ENCODE measurements at regions not wholly inside any gene's neighbourhood (a gene's known extent, or its start where the extent isn't known, plus 50 kb on each side); places are given as distances from the start of the nearest gene placed in this dataset.

DNA sequence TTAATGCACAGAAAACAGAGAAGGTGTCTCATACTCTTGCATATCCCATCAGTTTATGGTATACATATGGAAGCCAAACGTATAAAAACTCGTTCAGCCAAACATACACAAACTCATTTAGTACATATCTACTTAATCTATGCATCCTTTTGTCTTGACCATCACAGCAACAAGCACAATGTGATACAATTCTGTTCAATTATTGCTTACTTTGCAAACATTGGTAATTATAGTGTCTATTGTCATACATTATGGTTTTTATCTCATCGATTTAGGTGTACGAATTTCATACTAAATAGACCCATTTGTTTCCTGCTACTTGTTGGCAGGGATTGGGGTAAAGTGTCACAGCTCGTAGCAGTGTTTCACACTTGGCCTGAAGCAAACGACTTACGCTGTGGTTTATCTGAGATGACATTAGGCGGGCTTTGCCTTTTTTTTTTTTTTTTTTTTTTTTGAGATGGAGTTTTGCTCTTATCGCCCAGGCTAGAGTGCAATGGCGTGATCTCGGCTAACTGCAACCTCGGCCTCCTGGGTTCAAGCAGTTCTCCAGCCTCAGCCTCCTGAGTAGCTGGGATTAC is 425.9 kb upstream of the JARID2 start:
- TF ChIP-seq, protein P1, sequence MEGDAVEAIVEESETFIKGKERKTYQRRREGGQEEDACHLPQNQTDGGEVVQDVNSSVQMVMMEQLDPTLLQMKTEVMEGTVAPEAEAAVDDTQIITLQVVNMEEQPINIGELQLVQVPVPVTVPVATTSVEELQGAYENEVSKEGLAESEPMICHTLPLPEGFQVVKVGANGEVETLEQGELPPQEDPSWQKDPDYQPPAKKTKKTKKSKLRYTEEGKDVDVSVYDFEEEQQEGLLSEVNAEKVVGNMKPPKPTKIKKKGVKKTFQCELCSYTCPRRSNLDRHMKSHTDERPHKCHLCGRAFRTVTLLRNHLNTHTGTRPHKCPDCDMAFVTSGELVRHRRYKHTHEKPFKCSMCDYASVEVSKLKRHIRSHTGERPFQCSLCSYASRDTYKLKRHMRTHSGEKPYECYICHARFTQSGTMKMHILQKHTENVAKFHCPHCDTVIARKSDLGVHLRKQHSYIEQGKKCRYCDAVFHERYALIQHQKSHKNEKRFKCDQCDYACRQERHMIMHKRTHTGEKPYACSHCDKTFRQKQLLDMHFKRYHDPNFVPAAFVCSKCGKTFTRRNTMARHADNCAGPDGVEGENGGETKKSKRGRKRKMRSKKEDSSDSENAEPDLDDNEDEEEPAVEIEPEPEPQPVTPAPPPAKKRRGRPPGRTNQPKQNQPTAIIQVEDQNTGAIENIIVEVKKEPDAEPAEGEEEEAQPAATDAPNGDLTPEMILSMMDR (conservative IDR thresholded peaks at IDR 0.05; ENCODE audit: low read length), result no peak
- no peak for TF ChIP-seq EZH2phosphoT487 (IDR thresholded peaks at IDR 0.05; ENCODE audit: borderline replicate concordance, low read depth, low read length)
